ENCODE measurements at regions not wholly inside any gene's neighbourhood (a gene's known extent, or its start where the extent isn't known, plus 50 kb on each side); places are given as distances from the start of the nearest gene placed in this dataset.

DNA sequence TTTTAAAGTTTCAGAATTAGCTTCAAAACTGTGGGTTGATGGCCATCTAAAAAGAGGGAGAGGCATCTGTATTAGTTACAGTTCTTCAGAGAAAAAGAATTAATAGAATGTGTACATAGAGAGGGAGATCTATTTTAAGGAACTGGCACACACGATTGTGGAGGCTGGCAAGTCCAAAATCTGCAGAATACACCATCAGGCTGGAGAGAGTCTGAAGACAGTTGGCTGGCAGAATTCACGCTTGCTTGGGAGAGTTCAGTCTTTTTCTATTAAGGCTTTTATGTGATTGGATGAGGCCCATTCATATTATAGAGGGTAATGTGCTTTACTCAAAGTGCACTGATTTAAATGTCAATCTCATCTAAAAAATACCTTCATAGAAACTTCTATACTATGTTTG is 135.1 kb upstream of the SORCS1 start:
- TF ChIP-seq EZH2 (IDR thresholded peaks at IDR 0.05; ENCODE audit: borderline replicate concordance, low read length) (no peak), CTCF (IDR thresholded peaks at IDR 0.05; ENCODE audit: low read length) (no peak)

All from OCI-LY1 (cell line).